ENCODE measurements at regions not wholly inside any gene's neighbourhood (a gene's known extent, or its start where the extent isn't known, plus 50 kb on each side); places are given as distances from the start of the nearest gene placed in this dataset.

DNA sequence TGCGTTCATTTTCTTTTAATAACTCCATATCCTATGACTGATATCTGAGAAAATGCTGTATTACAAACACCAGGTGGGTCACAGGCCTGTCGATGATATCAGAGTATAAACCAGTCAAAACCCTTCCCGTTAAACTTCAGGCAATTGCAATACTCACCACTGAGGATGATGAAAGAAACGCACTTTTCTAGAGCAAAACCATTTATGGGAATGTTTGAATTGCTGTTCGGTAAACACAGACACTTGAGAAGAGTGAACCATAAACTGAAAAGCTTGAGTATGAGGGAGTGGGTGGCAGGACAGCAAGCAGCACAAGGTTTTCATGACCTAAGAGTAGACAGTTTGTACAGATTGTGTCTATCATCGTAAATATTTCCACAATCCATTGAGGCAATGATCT lies 139.8 kb upstream of the CEP126 start:
- Histone ChIP-seq H3K36me3 (replicated peaks; ENCODE audit: insufficient read depth, low read length) (no peaks in the 10 kb centered on the region), H3K27me3 (replicated peaks; ENCODE audit: insufficient read depth, low read length) (no peaks in the 10 kb centered on the region), H3K4me2 (ENCODE audit: low read depth, low read length) (no peak overlapping the region), H3K4me1 (ENCODE audit: low read length) (no peaks in the 10 kb centered on the region), H3K9me2 (replicated peaks; ENCODE audit: insufficient read depth, low read length) (no peaks in the 10 kb centered on the region), H3K9me3 (replicated peaks; ENCODE audit: insufficient read depth, low read length) (no peaks in the 10 kb centered on the region), H4K20me1 (ENCODE audit: insufficient read depth, low read length) (no peaks in the 10 kb centered on the region), H3F3A (ENCODE audit: insufficient read depth, low read length) (no peaks in the 10 kb centered on the region), H2AFZ (ENCODE audit: low read length) (no peak overlapping the region), H3K79me2 (ENCODE audit: low read length) (no peaks in the 10 kb centered on the region), H3K4me3 (ENCODE audit: low read length) (no peak overlapping the region), H3K27ac (ENCODE audit: low read length) (no peak overlapping the region), H3K9ac (ENCODE audit: low read length) (no peak overlapping the region)
- no peak for DNase-seq
- TF ChIP-seq EZH2phosphoT487 (IDR thresholded peaks at IDR 0.05; ENCODE audit: low read length): no peak
- no peak for TF ChIP-seq EZH2 (optimal IDR thresholded peaks at IDR 0.05; ENCODE audit: low read depth, low read length)
- TF ChIP-seq, protein P1, sequence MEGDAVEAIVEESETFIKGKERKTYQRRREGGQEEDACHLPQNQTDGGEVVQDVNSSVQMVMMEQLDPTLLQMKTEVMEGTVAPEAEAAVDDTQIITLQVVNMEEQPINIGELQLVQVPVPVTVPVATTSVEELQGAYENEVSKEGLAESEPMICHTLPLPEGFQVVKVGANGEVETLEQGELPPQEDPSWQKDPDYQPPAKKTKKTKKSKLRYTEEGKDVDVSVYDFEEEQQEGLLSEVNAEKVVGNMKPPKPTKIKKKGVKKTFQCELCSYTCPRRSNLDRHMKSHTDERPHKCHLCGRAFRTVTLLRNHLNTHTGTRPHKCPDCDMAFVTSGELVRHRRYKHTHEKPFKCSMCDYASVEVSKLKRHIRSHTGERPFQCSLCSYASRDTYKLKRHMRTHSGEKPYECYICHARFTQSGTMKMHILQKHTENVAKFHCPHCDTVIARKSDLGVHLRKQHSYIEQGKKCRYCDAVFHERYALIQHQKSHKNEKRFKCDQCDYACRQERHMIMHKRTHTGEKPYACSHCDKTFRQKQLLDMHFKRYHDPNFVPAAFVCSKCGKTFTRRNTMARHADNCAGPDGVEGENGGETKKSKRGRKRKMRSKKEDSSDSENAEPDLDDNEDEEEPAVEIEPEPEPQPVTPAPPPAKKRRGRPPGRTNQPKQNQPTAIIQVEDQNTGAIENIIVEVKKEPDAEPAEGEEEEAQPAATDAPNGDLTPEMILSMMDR (IDR thresholded peaks at IDR 0.05; ENCODE audit: low read length): no peak

DNA sequence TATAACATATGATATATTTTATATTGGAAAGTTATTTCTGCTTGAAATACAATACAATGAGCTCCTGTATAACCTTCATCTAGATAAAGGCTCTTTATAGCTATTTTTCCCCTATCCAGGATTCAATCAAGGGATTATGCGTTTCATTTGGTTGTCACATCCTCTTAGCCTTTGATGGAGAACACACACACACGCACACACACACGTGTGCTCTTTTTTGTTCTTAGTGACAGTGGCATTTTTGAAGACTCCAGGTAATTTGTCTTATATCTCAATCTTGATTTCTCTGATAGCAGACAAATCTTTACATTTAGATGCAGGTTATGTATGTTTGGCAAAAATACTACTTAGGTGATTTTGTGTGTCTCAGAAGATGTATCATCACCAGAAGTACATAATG lies 144.2 kb upstream of the CEP126 start:
- Histone ChIP-seq H4K20me1 (ENCODE audit: insufficient read depth, low read length) (no peaks in the 10 kb centered on the region), H3K79me2 (ENCODE audit: low read length) (no peaks in the 10 kb centered on the region), H3K4me2 (ENCODE audit: low read depth, low read length) (no peak overlapping the region), H3K4me3 (ENCODE audit: low read length) (no peak overlapping the region), H3K9me3 (replicated peaks; ENCODE audit: insufficient read depth, low read length) (no peaks in the 10 kb centered on the region), H3F3A (ENCODE audit: insufficient read depth, low read length) (no peaks in the 10 kb centered on the region), H3K4me1 (ENCODE audit: low read length) (no peaks in the 10 kb centered on the region), H3K27ac (ENCODE audit: low read length) (no peak overlapping the region), H3K36me3 (replicated peaks; ENCODE audit: insufficient read depth, low read length) (no peaks in the 10 kb centered on the region), H3K9ac (ENCODE audit: low read length) (no peak overlapping the region), H3K9me2 (replicated peaks; ENCODE audit: insufficient read depth, low read length) (no peaks in the 10 kb centered on the region), H3K27me3 (replicated peaks; ENCODE audit: insufficient read depth, low read length) (no peaks in the 10 kb centered on the region), H2AFZ (ENCODE audit: low read length) (no peak overlapping the region)
- TF ChIP-seq EZH2phosphoT487 (IDR thresholded peaks at IDR 0.05; ENCODE audit: low read length): no peak
- TF ChIP-seq EZH2 (optimal IDR thresholded peaks at IDR 0.05; ENCODE audit: low read depth, low read length): no peak
- TF ChIP-seq, protein P1 (IDR thresholded peaks at IDR 0.05; ENCODE audit: low read length): no peak
- DNase-seq: no peak

DNA sequence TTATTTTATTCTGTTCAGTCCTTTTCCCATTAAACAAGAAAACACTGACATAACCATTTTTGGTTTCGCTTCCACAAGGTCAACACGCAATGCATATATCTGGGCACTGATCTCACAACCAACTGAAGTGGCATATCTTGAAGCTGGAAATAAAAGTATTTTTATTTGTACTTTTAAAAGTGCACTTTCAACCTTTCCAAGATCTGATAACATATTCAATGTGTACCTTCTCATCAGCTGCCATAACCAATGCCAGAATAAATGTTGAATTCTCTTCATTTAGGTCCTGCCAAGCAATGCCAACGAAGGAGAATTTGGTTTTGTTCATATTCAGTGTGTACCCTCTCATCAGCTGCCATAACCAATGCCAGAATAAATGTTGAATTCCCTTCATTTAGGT lies 148.9 kb upstream of the CEP126 start:
- TF ChIP-seq, protein P1 (IDR thresholded peaks at IDR 0.05; ENCODE audit: low read length): no peak
- no peak for TF ChIP-seq EZH2phosphoT487 (IDR thresholded peaks at IDR 0.05; ENCODE audit: low read length)
- TF ChIP-seq EZH2 (optimal IDR thresholded peaks at IDR 0.05; ENCODE audit: low read depth, low read length): no peak
- no peaks in the 10 kb centered on the region for H3K9me2 ChIP-seq (replicated peaks; ENCODE audit: insufficient read depth, low read length)
- H3K36me3 ChIP-seq (replicated peaks; ENCODE audit: insufficient read depth, low read length): no peaks in the 10 kb centered on the region
- H4K20me1 ChIP-seq (ENCODE audit: insufficient read depth, low read length): no peaks in the 10 kb centered on the region
- no peaks in the 10 kb centered on the region for H3K79me2 ChIP-seq (ENCODE audit: low read length)
- no peak overlapping the region for H2AFZ ChIP-seq (ENCODE audit: low read length)
- H3F3A ChIP-seq (ENCODE audit: insufficient read depth, low read length): no peaks in the 10 kb centered on the region
- no peak overlapping the region for H3K9ac ChIP-seq (ENCODE audit: low read length)
- no peak overlapping the region for H3K4me2 ChIP-seq (ENCODE audit: low read depth, low read length)
- H3K4me3 ChIP-seq (ENCODE audit: low read length): no peak overlapping the region
- no peaks in the 10 kb centered on the region for H3K27me3 ChIP-seq (replicated peaks; ENCODE audit: insufficient read depth, low read length)
- H3K27ac ChIP-seq (ENCODE audit: low read length): no peak overlapping the region
- no peak for DNase-seq
- no peaks in the 10 kb centered on the region for H3K4me1 ChIP-seq (ENCODE audit: low read length)
- H3K9me3 ChIP-seq (replicated peaks; ENCODE audit: insufficient read depth, low read length): no peaks in the 10 kb centered on the region
